HepG2 (cell line): ENCODE measurements at regions not wholly inside any gene's neighbourhood (a gene's known extent, or its start where the extent isn't known, plus 50 kb on each side); places are given as distances from the start of the nearest gene placed in this dataset.

Experiments
- CBX5 ChIP-seq: sonication (generic); formaldehyde crosslinking; IDR thresholded peaks from 2 replicates; pipeline ENCODE4 v1.4.0; 2020; ENCODE audit warnings: missing genetic modification reagents, borderline replicate concordance
- CEBPB ChIP-seq: IDR thresholded peaks from 2 replicates; pipeline ENCODE4 v1.6.1; 2011; ENCODE audit warnings: low read depth, low read length, improper control_type of control experiment, borderline replicate concordance
- MTF1 ChIP-seq: sonication (generic); formaldehyde crosslinking; IDR thresholded peaks from 2 replicates; pipeline ENCODE4 v1.5.0; 2020; ENCODE audit warnings: missing genetic modification reagents
- PBX2 ChIP-seq: IDR thresholded peaks from 2 replicates; pipeline ENCODE4 v1.6.1; 2016; ENCODE audit warnings: control low read depth
- RBM22 ChIP-seq: fragments of 200-400 bp; formaldehyde crosslinking; optimal IDR thresholded peaks from 2 replicates; pipeline ENCODE3; 2017; ENCODE audit warnings: mild to moderate bottlenecking, low read length, moderate library complexity
- TF ChIP-seq, protein P1 (sequence below): sonication (generic); formaldehyde crosslinking; conservative IDR thresholded peaks from 2 replicates; pipeline ENCODE4 v1.4.0; 2020; ENCODE audit warnings: missing genetic modification reagents

- TF ChIP-seq RBM22 (no peak), CEBPB (no peak), MTF1 (CRISPR knock-in tag) (no peak), CBX5 (CRISPR knock-in tag) (no peak), PBX2 (CRISPR knock-in tag) (no peak)
- TF ChIP-seq, protein P1, sequence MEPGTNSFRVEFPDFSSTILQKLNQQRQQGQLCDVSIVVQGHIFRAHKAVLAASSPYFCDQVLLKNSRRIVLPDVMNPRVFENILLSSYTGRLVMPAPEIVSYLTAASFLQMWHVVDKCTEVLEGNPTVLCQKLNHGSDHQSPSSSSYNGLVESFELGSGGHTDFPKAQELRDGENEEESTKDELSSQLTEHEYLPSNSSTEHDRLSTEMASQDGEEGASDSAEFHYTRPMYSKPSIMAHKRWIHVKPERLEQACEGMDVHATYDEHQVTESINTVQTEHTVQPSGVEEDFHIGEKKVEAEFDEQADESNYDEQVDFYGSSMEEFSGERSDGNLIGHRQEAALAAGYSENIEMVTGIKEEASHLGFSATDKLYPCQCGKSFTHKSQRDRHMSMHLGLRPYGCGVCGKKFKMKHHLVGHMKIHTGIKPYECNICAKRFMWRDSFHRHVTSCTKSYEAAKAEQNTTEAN: no peak
These were observed 310.1 kb upstream of the SORCS1 start for GRCh38 chr10:107474650-107475049.
